ENCODE measurements at regions not wholly inside any gene's neighbourhood (a gene's known extent, or its start where the extent isn't known, plus 50 kb on each side); places are given as distances from the start of the nearest gene placed in this dataset.

- H3K4me3 ChIP-seq (ENCODE audit: low read depth in 1 of 2, low read length in 2 of 2), result no peak overlapping the region
- no peaks in the 10 kb centered on the region for H3K27me3 ChIP-seq (ENCODE audit: control insufficient read depth in 1 of 2, insufficient read depth in 2 of 2, low read length in 2 of 2)
- no peaks in the 10 kb centered on the region for H3K4me1 ChIP-seq (ENCODE audit: control insufficient read depth in 2 of 2, insufficient read depth in 2 of 2, low read length in 1 of 2)
- H3K9me3 ChIP-seq (ENCODE audit: control insufficient read depth in 2 of 2, insufficient read depth in 1 of 2, low read depth in 1 of 2, low read length in 1 of 2), result peaks cover 0 to 2% of the 10 kb centered on the region in 2 donors
- WGBS, 2 donors, result 90% methylated on average over 4 of the region's 4 CpGs
- H3K27ac ChIP-seq (ENCODE audit: low read depth in 2 of 2, low read length in 1 of 2), result no peak overlapping the region
- no peaks in the 10 kb centered on the region for H3K36me3 ChIP-seq (ENCODE audit: control insufficient read depth in 2 of 2, insufficient read depth in 2 of 2, low read length in 1 of 2)
Observed at GRCh38 chr15:29396176-29396811, 126.7 kb upstream of the NSMCE3 start.

DNA sequence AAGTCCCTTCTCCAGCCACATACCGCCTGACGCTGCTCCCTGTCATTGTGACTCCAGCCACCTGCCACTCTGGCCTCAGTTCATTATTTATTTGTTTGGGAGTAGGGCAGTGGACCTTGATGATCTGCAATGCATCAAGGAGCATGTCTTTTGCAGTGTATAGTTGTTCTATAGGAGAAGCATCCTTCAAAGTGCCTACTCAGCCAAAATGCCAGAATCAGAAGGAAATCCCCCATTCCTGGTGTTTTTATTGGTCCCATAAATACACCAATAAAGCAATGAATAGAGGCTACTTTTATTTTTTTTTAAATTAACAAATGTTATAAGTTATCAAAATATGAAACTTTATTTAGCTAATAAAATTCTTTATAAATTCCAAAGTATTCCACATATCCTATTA, 123.8 kb upstream of the NSMCE3 start:
- H3K4me3 ChIP-seq (ENCODE audit: low read depth in 1 of 2, low read length in 2 of 2), result no peak overlapping the region
- H3K27me3 ChIP-seq (ENCODE audit: control insufficient read depth in 1 of 2, insufficient read depth in 2 of 2, low read length in 2 of 2), result no peaks in the 10 kb centered on the region
- WGBS, 2 donors, result 80 to 96% methylated on average over 2 of the region's 2 CpGs
- H3K27ac ChIP-seq (ENCODE audit: low read depth in 2 of 2, low read length in 1 of 2), result no peak overlapping the region
- H3K4me1 ChIP-seq (ENCODE audit: control insufficient read depth in 2 of 2, insufficient read depth in 2 of 2, low read length in 1 of 2), result no peaks in the 10 kb centered on the region
- H3K9me3 ChIP-seq (ENCODE audit: control insufficient read depth in 2 of 2, insufficient read depth in 1 of 2, low read depth in 1 of 2, low read length in 1 of 2), result peaks cover 0 to 2% of the 10 kb centered on the region in 2 donors
- no peaks in the 10 kb centered on the region for H3K36me3 ChIP-seq (ENCODE audit: control insufficient read depth in 2 of 2, insufficient read depth in 2 of 2, low read length in 1 of 2)

- no peaks in the 10 kb centered on the region for H3K36me3 ChIP-seq (ENCODE audit: control insufficient read depth in 2 of 2, insufficient read depth in 2 of 2, low read length in 1 of 2)
- H3K9me3 ChIP-seq (ENCODE audit: control insufficient read depth in 2 of 2, insufficient read depth in 1 of 2, low read depth in 1 of 2, low read length in 1 of 2), result peaks cover 0 to 2% of the 10 kb centered on the region in 2 donors
- WGBS, 2 donors, result 90% methylated on average over 7 of the region's 7 CpGs
- H3K4me3 ChIP-seq (ENCODE audit: low read depth in 1 of 2, low read length in 2 of 2), result no peak overlapping the region
- H3K27ac ChIP-seq (ENCODE audit: low read depth in 2 of 2, low read length in 1 of 2), result no peak overlapping the region
- H3K27me3 ChIP-seq (ENCODE audit: control insufficient read depth in 1 of 2, insufficient read depth in 2 of 2, low read length in 2 of 2), result no peaks in the 10 kb centered on the region
- H3K4me1 ChIP-seq (ENCODE audit: control insufficient read depth in 2 of 2, insufficient read depth in 2 of 2, low read length in 1 of 2), result no peaks in the 10 kb centered on the region
Observed at GRCh38 chr15:29392358-29392757, 122.7 kb upstream of the NSMCE3 start.

- Histone ChIP-seq H3K4me3 (ENCODE audit: low read depth in 1 of 2, low read length in 2 of 2) (no peak overlapping the region), H3K9me3 (ENCODE audit: control insufficient read depth in 2 of 2, insufficient read depth in 1 of 2, low read depth in 1 of 2, low read length in 1 of 2) (peaks cover 0 to 5% of the 10 kb centered on the region in 2 donors), H3K4me1 (ENCODE audit: control insufficient read depth in 2 of 2, insufficient read depth in 2 of 2, low read length in 1 of 2) (no peaks in the 10 kb centered on the region), H3K36me3 (ENCODE audit: control insufficient read depth in 2 of 2, insufficient read depth in 2 of 2, low read length in 1 of 2) (no peaks in the 10 kb centered on the region), H3K27ac (ENCODE audit: low read depth in 2 of 2, low read length in 1 of 2) (no peak overlapping the region), H3K27me3 (ENCODE audit: control insufficient read depth in 1 of 2, insufficient read depth in 2 of 2, low read length in 2 of 2) (no peaks in the 10 kb centered on the region)
- 65 to 66% methylated on average over 6 of the region's 6 CpGs for WGBS, 2 donors
Observed at GRCh38 chr15:29390051-29390450, 120.4 kb upstream of the NSMCE3 start.

DNA sequence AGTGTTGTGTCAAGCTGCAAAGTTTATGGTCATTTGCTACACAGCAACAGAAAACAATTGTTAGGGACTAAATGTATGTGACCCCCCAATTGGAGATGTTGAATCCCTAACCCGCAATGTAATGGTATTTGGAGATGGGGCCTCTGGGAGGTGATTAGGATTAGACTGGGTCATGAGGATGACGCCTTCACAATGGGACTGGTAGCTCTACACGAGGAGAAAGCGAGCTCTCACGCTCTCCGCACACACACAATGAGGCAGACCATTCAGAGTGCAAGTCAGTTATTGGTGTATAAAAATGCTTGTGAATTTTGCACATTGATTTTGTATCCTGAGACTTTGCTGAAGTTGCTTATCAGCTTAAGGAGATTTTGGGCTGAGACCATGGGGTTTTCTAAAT, 116.9 kb upstream of the NSMCE3 start:
- peaks cover 3 to 4% of the 10 kb centered on the region in 2 donors for H3K9me3 ChIP-seq (ENCODE audit: control insufficient read depth in 2 of 2, insufficient read depth in 1 of 2, low read depth in 1 of 2, low read length in 1 of 2)
- no peaks in the 10 kb centered on the region for H3K27me3 ChIP-seq (ENCODE audit: control insufficient read depth in 1 of 2, insufficient read depth in 2 of 2, low read length in 2 of 2)
- WGBS, 2 donors, result 87 to 95% methylated on average over 6 of the region's 6 CpGs

DNA sequence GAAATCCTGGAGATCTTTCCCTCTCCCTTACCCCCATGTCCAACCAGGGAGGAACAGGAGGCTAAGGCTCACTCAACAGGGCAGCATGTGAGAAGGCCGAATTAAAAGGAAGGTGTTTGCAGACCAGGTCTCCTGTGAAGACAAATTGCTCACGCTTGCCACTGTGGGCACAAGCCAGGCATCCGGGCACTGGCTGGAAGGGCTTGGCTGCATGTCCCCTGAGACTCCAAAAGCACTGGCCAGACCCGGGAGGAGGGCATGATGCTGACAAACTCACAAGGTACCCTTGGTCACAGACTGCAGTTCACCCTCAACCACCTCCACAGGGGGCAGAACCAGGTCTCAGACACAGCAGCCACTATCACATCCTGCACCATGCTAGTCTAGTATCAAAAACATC, 113.7 kb upstream of the NSMCE3 start:
- Histone ChIP-seq H3K27me3 (ENCODE audit: control insufficient read depth in 1 of 2, insufficient read depth in 2 of 2, low read length in 2 of 2) (no peaks in the 10 kb centered on the region), H3K9me3 (ENCODE audit: control insufficient read depth in 2 of 2, insufficient read depth in 1 of 2, low read depth in 1 of 2, low read length in 1 of 2) (peaks cover 3 to 4% of the 10 kb centered on the region in 2 donors), H3K4me1 (ENCODE audit: control insufficient read depth in 2 of 2, insufficient read depth in 2 of 2, low read length in 1 of 2) (no peaks in the 10 kb centered on the region), H3K4me3 (ENCODE audit: low read depth in 1 of 2, low read length in 2 of 2) (no peak overlapping the region), H3K27ac (ENCODE audit: low read depth in 2 of 2, low read length in 1 of 2) (no peak overlapping the region), H3K36me3 (ENCODE audit: control insufficient read depth in 2 of 2, insufficient read depth in 2 of 2, low read length in 1 of 2) (no peaks in the 10 kb centered on the region)
- 83 to 84% methylated on average over 4 of the region's 4 CpGs for WGBS, 2 donors

More for the DNA sequence above, 116.9 kb upstream of the NSMCE3 start:
- no peak overlapping the region for H3K4me3 ChIP-seq (ENCODE audit: low read depth in 1 of 2, low read length in 2 of 2)
- H3K36me3 ChIP-seq (ENCODE audit: control insufficient read depth in 2 of 2, insufficient read depth in 2 of 2, low read length in 1 of 2), result no peaks in the 10 kb centered on the region
- no peaks in the 10 kb centered on the region for H3K4me1 ChIP-seq (ENCODE audit: control insufficient read depth in 2 of 2, insufficient read depth in 2 of 2, low read length in 1 of 2)
- no peak overlapping the region for H3K27ac ChIP-seq (ENCODE audit: low read depth in 2 of 2, low read length in 1 of 2)

DNA sequence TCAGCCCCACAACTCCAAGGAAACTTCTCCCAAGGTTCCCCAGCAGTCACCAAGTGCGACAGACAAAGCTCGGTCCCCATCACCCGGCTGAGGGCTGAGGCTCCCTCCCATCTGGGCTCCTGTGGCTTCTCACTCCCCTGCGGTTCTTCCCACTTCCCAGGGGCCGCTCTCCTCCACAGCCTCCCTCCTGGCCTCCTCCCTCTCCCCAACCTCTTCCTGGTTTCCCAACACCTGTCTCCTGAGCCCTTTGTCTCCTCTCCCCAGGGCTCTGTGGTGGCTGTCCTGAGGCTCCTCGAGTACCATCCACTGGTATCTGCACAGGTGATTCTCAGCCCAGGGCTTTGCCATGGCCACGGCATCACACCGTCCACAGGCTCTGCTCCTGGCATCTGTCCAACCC, 113.2 kb upstream of the NSMCE3 start:
- no peaks in the 10 kb centered on the region for H3K4me1 ChIP-seq (ENCODE audit: control insufficient read depth in 2 of 2, insufficient read depth in 2 of 2, low read length in 1 of 2)
- peaks cover 3 to 4% of the 10 kb centered on the region in 2 donors for H3K9me3 ChIP-seq (ENCODE audit: control insufficient read depth in 2 of 2, insufficient read depth in 1 of 2, low read depth in 1 of 2, low read length in 1 of 2)
- WGBS, 2 donors, result 62 to 65% methylated on average over 8 of the region's 8 CpGs
- H3K27ac ChIP-seq (ENCODE audit: low read depth in 2 of 2, low read length in 1 of 2), result no peak overlapping the region
- no peaks in the 10 kb centered on the region for H3K36me3 ChIP-seq (ENCODE audit: control insufficient read depth in 2 of 2, insufficient read depth in 2 of 2, low read length in 1 of 2)
- no peak overlapping the region for H3K4me3 ChIP-seq (ENCODE audit: low read depth in 1 of 2, low read length in 2 of 2)
- no peaks in the 10 kb centered on the region for H3K27me3 ChIP-seq (ENCODE audit: control insufficient read depth in 1 of 2, insufficient read depth in 2 of 2, low read length in 2 of 2)

- WGBS, 2 donors, result 90 to 93% methylated on average over 6 of the region's 6 CpGs
- H3K27ac ChIP-seq (ENCODE audit: low read depth in 2 of 2, low read length in 1 of 2), result no peak overlapping the region
- no peaks in the 10 kb centered on the region for H3K27me3 ChIP-seq (ENCODE audit: control insufficient read depth in 1 of 2, insufficient read depth in 2 of 2, low read length in 2 of 2)
- no peak overlapping the region for H3K4me3 ChIP-seq (ENCODE audit: low read depth in 1 of 2, low read length in 2 of 2)
- H3K9me3 ChIP-seq (ENCODE audit: control insufficient read depth in 2 of 2, insufficient read depth in 1 of 2, low read depth in 1 of 2, low read length in 1 of 2), result peaks cover under 1 to 4% of the 10 kb centered on the region in 2 donors
- H3K36me3 ChIP-seq (ENCODE audit: control insufficient read depth in 2 of 2, insufficient read depth in 2 of 2, low read length in 1 of 2), result no peaks in the 10 kb centered on the region
- H3K4me1 ChIP-seq (ENCODE audit: control insufficient read depth in 2 of 2, insufficient read depth in 2 of 2, low read length in 1 of 2), result no peaks in the 10 kb centered on the region
Observed at GRCh38 chr15:29380466-29380865, 110.8 kb upstream of the NSMCE3 start.

GRCh38 chr15:29379647-29380046, 110.0 kb upstream of the NSMCE3 start:
- Histone ChIP-seq H3K27me3 (ENCODE audit: control insufficient read depth in 1 of 2, insufficient read depth in 2 of 2, low read length in 2 of 2) (no peaks in the 10 kb centered on the region), H3K4me1 (ENCODE audit: control insufficient read depth in 2 of 2, insufficient read depth in 2 of 2, low read length in 1 of 2) (no peaks in the 10 kb centered on the region), H3K4me3 (ENCODE audit: low read depth in 1 of 2, low read length in 2 of 2) (no peak overlapping the region), H3K27ac (ENCODE audit: low read depth in 2 of 2, low read length in 1 of 2) (no peak overlapping the region), H3K9me3 (ENCODE audit: control insufficient read depth in 2 of 2, insufficient read depth in 1 of 2, low read depth in 1 of 2, low read length in 1 of 2) (peaks cover 0 to 4% of the 10 kb centered on the region in 2 donors), H3K36me3 (ENCODE audit: control insufficient read depth in 2 of 2, insufficient read depth in 2 of 2, low read length in 1 of 2) (no peaks in the 10 kb centered on the region)
- 60 to 69% methylated on average over 9 of the region's 9 CpGs for WGBS, 2 donors

DNA sequence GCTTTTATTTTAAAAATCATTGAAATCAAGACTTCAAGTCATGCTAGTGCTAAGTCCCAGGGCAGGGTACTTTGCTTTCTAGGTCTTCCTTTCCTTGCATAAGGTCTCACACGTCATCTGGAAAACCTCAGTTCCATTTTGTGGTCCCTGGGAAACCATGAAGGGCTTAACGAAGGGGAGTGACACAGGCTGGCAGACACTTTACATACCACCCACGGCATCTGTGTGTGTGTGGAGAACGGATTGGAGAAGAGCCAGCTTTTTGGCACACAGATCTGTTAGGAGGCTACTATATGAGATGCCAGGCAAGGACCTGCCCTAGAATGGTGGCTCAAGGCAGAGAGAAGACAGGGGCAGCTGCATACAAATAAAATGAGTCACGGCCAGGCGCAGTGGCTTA, 107.5 kb upstream of the NSMCE3 start:
- Histone ChIP-seq H3K27me3 (ENCODE audit: control insufficient read depth in 1 of 2, insufficient read depth in 2 of 2, low read length in 2 of 2) (no peaks in the 10 kb centered on the region), H3K27ac (ENCODE audit: low read depth in 2 of 2, low read length in 1 of 2) (no peak overlapping the region), H3K36me3 (ENCODE audit: control insufficient read depth in 2 of 2, insufficient read depth in 2 of 2, low read length in 1 of 2) (no peaks in the 10 kb centered on the region), H3K4me1 (ENCODE audit: control insufficient read depth in 2 of 2, insufficient read depth in 2 of 2, low read length in 1 of 2) (no peaks in the 10 kb centered on the region), H3K9me3 (ENCODE audit: control insufficient read depth in 2 of 2, insufficient read depth in 1 of 2, low read depth in 1 of 2, low read length in 1 of 2) (peaks cover 0 to 4% of the 10 kb centered on the region in 2 donors), H3K4me3 (ENCODE audit: low read depth in 1 of 2, low read length in 2 of 2) (no peak overlapping the region)
- WGBS, 2 donors, result 71 to 79% methylated on average over 6 of the region's 6 CpGs

Measured in esophagus (tissue), 2 donors.